Activated CD8-positive, alpha-beta T cell treated with anti-CD3 and anti-CD28 coated beads for 36 hours (primary cell): ENCODE measurements at regions not wholly inside any gene's neighbourhood (a gene's known extent, or its start where the extent isn't known, plus 50 kb on each side); places are given as distances from the start of the nearest gene placed in this dataset.

Source experiments
- ATAC-seq: fragments of 200-7000 bp; cut with Tn5 transposase; one replicate; pipeline ENCODE4 v1.10.0; 2021; ENCODE audit warnings: mild to moderate bottlenecking, moderate library complexity
- CTCF ChIA-PET: fragments of 350-600 bp; sonication (Branson Sonifier 250); formaldehyde crosslinking; loops from one replicate; lab custom pipeline; 2021; ENCODE audit warnings: antibody characterized with exemption; lab: Charles Lee
- POLR2A ChIA-PET: fragments of 350-600 bp; sonication (Branson Sonifier 250); formaldehyde crosslinking; loops from one replicate; lab custom pipeline; 2021; ENCODE audit warnings: antibody characterized with exemption; lab: Charles Lee
- DNase-seq: peaks from one replicate; pipeline ENCODE4 v3.0.0-alpha.2; 2020
- H3K27ac Mint-ChIP-seq: one replicate; pipeline ENCODE4 v1.8.0; 2021; ENCODE audit warnings: mild to moderate bottlenecking, mixed read lengths
- H3K27me3 Mint-ChIP-seq: one replicate; pipeline ENCODE4 v1.8.0; 2021; ENCODE audit warnings: mixed read lengths
- H3K36me3 Mint-ChIP-seq: one replicate; pipeline ENCODE4 v1.8.0; 2021; ENCODE audit warnings: low read depth, mixed read lengths
- H3K4me1 Mint-ChIP-seq: one replicate; pipeline ENCODE4 v1.8.0; 2021; ENCODE audit warnings: low read depth, mixed read lengths
- H3K4me3 Mint-ChIP-seq: one replicate; pipeline ENCODE4 v1.8.0; 2021; ENCODE audit warnings: mild to moderate bottlenecking, moderate library complexity, mixed read lengths
- H3K9me3 Mint-ChIP-seq: one replicate; pipeline ENCODE4 v1.8.0; 2021; ENCODE audit warnings: mixed read lengths
- intact Hi-C: fragments of 100-400 bp; cut with micrococcal nuclease; formaldehyde crosslinking; loops from one replicate; pipeline ENCODE4 v1.10.0; 2022
- TF ChIP-seq, protein P1 (sequence below): fragments of 200-600 bp; IDR thresholded peaks from one replicate; pipeline ENCODE4 v1.8.0; 2022; ENCODE audit warnings: antibody characterized with exemption, mild to moderate bottlenecking

DNA sequence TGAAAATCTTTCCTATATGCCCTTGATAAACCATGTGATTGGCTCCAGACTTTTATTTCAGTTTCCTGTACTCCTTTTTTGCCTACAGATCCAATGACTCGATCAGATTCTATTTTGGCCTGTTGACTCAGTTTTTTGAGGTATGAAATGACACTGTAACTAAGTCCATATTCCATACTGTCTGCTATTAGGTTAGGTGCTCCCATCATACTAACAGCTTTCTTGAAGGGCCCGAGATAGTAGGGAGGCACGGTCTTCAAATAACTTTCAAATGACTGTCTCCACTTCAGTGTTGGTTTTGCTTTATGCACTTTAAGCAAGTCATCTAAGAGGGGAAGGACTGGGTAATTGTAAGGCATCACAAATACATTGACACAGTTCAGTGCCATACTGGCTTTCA, 295.4 kb upstream of the DAB2 start:
- no peak for DNase-seq
- ChIA-PET CTCF (no interaction called here), POLR2A (no interaction called here)
- Mint-ChIP-seq H3K27ac (no peak overlapping the region), H3K9me3 (no peaks in the 10 kb centered on the region), H3K27me3 (peaks cover 3% of the 10 kb centered on the region), H3K4me1 (no peaks in the 10 kb centered on the region), H3K36me3 (no peaks in the 10 kb centered on the region), H3K4me3 (no peak overlapping the region)
- intact Hi-C loops = no loop called here
- ATAC-seq = no peak
- TF ChIP-seq, protein P1, sequence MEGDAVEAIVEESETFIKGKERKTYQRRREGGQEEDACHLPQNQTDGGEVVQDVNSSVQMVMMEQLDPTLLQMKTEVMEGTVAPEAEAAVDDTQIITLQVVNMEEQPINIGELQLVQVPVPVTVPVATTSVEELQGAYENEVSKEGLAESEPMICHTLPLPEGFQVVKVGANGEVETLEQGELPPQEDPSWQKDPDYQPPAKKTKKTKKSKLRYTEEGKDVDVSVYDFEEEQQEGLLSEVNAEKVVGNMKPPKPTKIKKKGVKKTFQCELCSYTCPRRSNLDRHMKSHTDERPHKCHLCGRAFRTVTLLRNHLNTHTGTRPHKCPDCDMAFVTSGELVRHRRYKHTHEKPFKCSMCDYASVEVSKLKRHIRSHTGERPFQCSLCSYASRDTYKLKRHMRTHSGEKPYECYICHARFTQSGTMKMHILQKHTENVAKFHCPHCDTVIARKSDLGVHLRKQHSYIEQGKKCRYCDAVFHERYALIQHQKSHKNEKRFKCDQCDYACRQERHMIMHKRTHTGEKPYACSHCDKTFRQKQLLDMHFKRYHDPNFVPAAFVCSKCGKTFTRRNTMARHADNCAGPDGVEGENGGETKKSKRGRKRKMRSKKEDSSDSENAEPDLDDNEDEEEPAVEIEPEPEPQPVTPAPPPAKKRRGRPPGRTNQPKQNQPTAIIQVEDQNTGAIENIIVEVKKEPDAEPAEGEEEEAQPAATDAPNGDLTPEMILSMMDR = no peak

GRCh38 chr5:39717176-39717897, 292.6 kb upstream of the DAB2 start:
- intact Hi-C loops = loop anchor here (10.0 kb wide), 1 partner anchor 1017 kb away; no protein-coding TSS in a partner anchor
- POLR2A ChIA-PET = no interaction called here

GRCh38 chr5:39716532-39717028, 291.8 kb upstream of the DAB2 start:
- ATAC-seq = peak; percentile 77
- peaks cover 4% of the 10 kb centered on the region for H3K27me3 Mint-ChIP-seq
- H3K27ac Mint-ChIP-seq = no peak overlapping the region
- H3K9me3 Mint-ChIP-seq = no peaks in the 10 kb centered on the region
- ChIA-PET CTCF (interaction anchor here (0.7 to 1.4 kb wide), 5 partner anchors 11 to 1976 kb away, joined by 3 to 5 read pairs (median 3); no protein-coding TSS in a partner anchor), POLR2A (no interaction called here)
- TF ChIP-seq, protein P1 = peak; percentile 25
- H3K4me1 Mint-ChIP-seq = no peaks in the 10 kb centered on the region
- H3K4me3 Mint-ChIP-seq = no peak overlapping the region
- H3K36me3 Mint-ChIP-seq = no peaks in the 10 kb centered on the region
- intact Hi-C loops = loop anchor here (10.0 kb wide), 1 partner anchor 1018 kb away; no protein-coding TSS in a partner anchor
- peak; percentile 64 for DNase-seq

More at GRCh38 chr5:39717176-39717897, 292.6 kb upstream of the DAB2 start:
- CTCF ChIA-PET = interaction anchor here (1.3 to 1.4 kb wide), 3 partner anchors 10 to 108 kb away, joined by 3 to 5 read pairs (median 3); no protein-coding TSS in a partner anchor
- Mint-ChIP-seq H3K27ac (no peak overlapping the region), H3K36me3 (no peaks in the 10 kb centered on the region), H3K4me3 (no peak overlapping the region), H3K4me1 (no peaks in the 10 kb centered on the region), H3K9me3 (no peaks in the 10 kb centered on the region), H3K27me3 (peaks cover 2% of the 10 kb centered on the region)
- DNase-seq = no peak
- no peak for ATAC-seq
- TF ChIP-seq, protein P1 = no peak

GRCh38 chr5:39714036-39714698, 289.4 kb upstream of the DAB2 start:
- ChIA-PET POLR2A (no interaction called here), CTCF (interaction anchor here (0.7 to 1.9 kb wide), 18 partner anchors 8 to 1165 kb away, joined by 3 to 8 read pairs (median 4); no protein-coding TSS in a partner anchor)
- peaks cover 7% of the 10 kb centered on the region for H3K27me3 Mint-ChIP-seq
- no peaks in the 10 kb centered on the region for H3K9me3 Mint-ChIP-seq
- TF ChIP-seq, protein P1 = peak; percentile 68
- ATAC-seq (no peak), DNase-seq (peak; percentile 53)
- H3K4me3 Mint-ChIP-seq = no peak overlapping the region
- H3K27ac Mint-ChIP-seq = no peak overlapping the region
- no peaks in the 10 kb centered on the region for H3K4me1 Mint-ChIP-seq
- no peaks in the 10 kb centered on the region for H3K36me3 Mint-ChIP-seq
- intact Hi-C loops = loop anchor here (10.0 kb wide), 1 partner anchor 1021 kb away; no protein-coding TSS in a partner anchor
